Panc1 (cell line): ENCODE measurements at regions not wholly inside any gene's neighbourhood (a gene's known extent, or its start where the extent isn't known, plus 50 kb on each side); places are given as distances from the start of the nearest gene placed in this dataset.
"Not testable (repeated sequence)": the region's sequence is repeated elsewhere in the genome, so short reads cannot be mapped to it uniquely, and the experiment has no call there.

Source experiments
- ATAC-seq: fragments of 200-7000 bp; cut with Tn5 transposase; 2 replicates; pipeline ENCODE4 v1.9.1; 2020; ENCODE audit warnings: mild to moderate bottlenecking, moderate library complexity
- BruUV-seq: library from RNA; stranded (reverse); fragments of 400-500 nt; replicated peaks from 2 replicates; lab custom pipeline; 2021; lab: Mats Ljungman, UMichigan
- CTCF ChIA-PET: fragments of 300-600 bp; sonication (Branson Sonifier 250); formaldehyde crosslinking; loops from one replicate; lab custom pipeline; 2022; ENCODE audit warnings: antibody characterized with exemption; lab: Charles Lee
- POLR2A ChIA-PET: fragments of 300-600 bp; sonication (Branson Sonifier 250); formaldehyde crosslinking; loops from one replicate; lab custom pipeline; 2022; ENCODE audit warnings: antibody characterized with exemption; lab: Charles Lee
- DNase-seq: peaks from one replicate; pipeline ENCODE4 v3.0.0-alpha.2; 2010; ENCODE audit warnings: low read depth, low spot score
- H3K27ac ChIP-seq: 2 replicates; pipeline ENCODE4 v1.5.1; 2011; ENCODE audit warnings: mild to moderate bottlenecking, low read length, inconsistent platforms
- H3K27me3 ChIP-seq: fragments of 200-500 bp; sonication (Bioruptor generic); 2 replicates; pipeline ENCODE4 v1.6.0; 2014; ENCODE audit warnings: low read length, inconsistent platforms; ENCODE audit not compliant: control insufficient read depth, insufficient read depth
- H3K36me3 ChIP-seq: fragments of 200-500 bp; sonication (Bioruptor generic); 2 replicates; pipeline ENCODE4 v1.5.1; 2014; ENCODE audit warnings: inconsistent platforms, mild to moderate bottlenecking, low read length, moderate library complexity; ENCODE audit not compliant: control insufficient read depth, insufficient read depth
- H3K4me1 ChIP-seq: 2 replicates; pipeline ENCODE4 v1.5.1; 2011; ENCODE audit warnings: inconsistent platforms, mild to moderate bottlenecking, low read length, moderate library complexity; ENCODE audit not compliant: control insufficient read depth, insufficient read depth
- H3K4me3 ChIP-seq, 2 experiments: 2 replicates each; pipeline ENCODE4 v1.5.1; 2011 to 2012; ENCODE audit warnings: low read depth in 2 of 2, low read length in 2 of 2, mild to moderate bottlenecking in 2 of 2, inconsistent platforms in 1 of 2, moderate library complexity in 1 of 2
- H3K9me3 ChIP-seq: fragments of 200-500 bp; sonication (Bioruptor generic); 2 replicates; pipeline ENCODE4 v1.5.1; 2014; ENCODE audit warnings: low read depth, mild to moderate bottlenecking, inconsistent platforms, low read length, moderate library complexity; ENCODE audit not compliant: control insufficient read depth, insufficient read depth
- POLR2AphosphoS5 ChIP-seq: IDR thresholded peaks from 2 replicates; pipeline ENCODE4 v1.6.1; 2012; ENCODE audit warnings: mild to moderate bottlenecking, low read depth, low read length, moderate library complexity
- SIN3A ChIP-seq: IDR thresholded peaks from 2 replicates; pipeline ENCODE4 v1.6.1; 2012; ENCODE audit warnings: low read depth, mild to moderate bottlenecking, low read length, moderate library complexity, borderline replicate concordance; ENCODE audit not compliant: insufficient read depth
- TCF7L2 ChIP-seq: IDR thresholded peaks from 2 replicates; pipeline ENCODE4 v1.6.1; 2011; ENCODE audit warnings: mild to moderate bottlenecking, low read depth, low read length, inconsistent platforms
- in situ Hi-C: cut with HindIII; loops from 2 replicates; pipeline ENCODE4 v1.10.0; 2016; ENCODE audit warnings: low sequenced_read_pairs, low pct_unique_long_range_greater_than_20kb
- intact Hi-C: fragments of 100-400 bp; cut with micrococcal nuclease; formaldehyde crosslinking; loops from one replicate; pipeline ENCODE4 v1.10.0; 2022; ENCODE audit not compliant: unreplicated experiment
- TF ChIP-seq, protein P1 (sequence below), 2 experiments: IDR thresholded peaks; 2 replicates each; pipeline ENCODE4 v1.6.1; 2011 to 2012; ENCODE audit warnings: low read depth in 2 of 2, control low read depth in 1 of 2, low read length in 1 of 2, mild to moderate bottlenecking in 1 of 2, moderate library complexity in 1 of 2; ENCODE audit not compliant: insufficient read depth in 1 of 2
- TF ChIP-seq, protein P2 (sequence below): fragments of 450-650 bp; IDR thresholded peaks from 2 replicates; pipeline ENCODE4 v1.5.1; 2017; ENCODE audit warnings: mild to moderate bottlenecking

DNA sequence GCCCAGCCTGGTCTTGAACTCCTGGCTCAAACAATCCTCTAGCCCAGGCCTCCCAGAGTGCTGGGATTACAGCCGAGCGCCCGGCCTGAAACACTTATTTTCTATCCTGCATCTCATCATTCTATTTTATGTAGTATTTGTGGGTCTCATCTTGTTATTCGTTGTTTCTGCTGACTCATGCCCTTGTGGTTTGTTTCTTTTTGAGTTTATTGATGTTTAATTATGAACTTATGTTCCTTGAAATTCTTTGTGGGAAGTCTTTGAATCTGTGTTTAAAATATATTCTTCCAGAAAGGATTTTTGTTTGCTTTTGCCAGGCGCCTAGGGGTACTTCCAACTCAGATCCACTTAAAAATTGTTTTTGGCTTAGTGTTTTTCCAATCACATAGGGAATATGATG lies 78.3 kb upstream of the C15orf39 start:
- DNase-seq, result no peak
- H3K4me1 ChIP-seq, result peaks cover 9% of the 10 kb centered on the region
- H3K9me3 ChIP-seq, result no peaks in the 10 kb centered on the region
- BruUV-seq, result no TSS peak
- intact Hi-C loops (no loop called here), in situ Hi-C loops (no loop called here)
- CTCF ChIA-PET, result interaction anchor here (0.6 kb wide), 1 partner anchor 94 kb away, joined by 3 read pairs; no protein-coding TSS in a partner anchor
- no peak overlapping the region for H3K4me3 ChIP-seq
- ATAC-seq, result no peak
- no peaks in the 10 kb centered on the region for H3K27me3 ChIP-seq
- TF ChIP-seq SIN3A (no peak), POLR2AphosphoS5 (no peak), TCF7L2 (no peak)
- TF ChIP-seq, protein P1, sequence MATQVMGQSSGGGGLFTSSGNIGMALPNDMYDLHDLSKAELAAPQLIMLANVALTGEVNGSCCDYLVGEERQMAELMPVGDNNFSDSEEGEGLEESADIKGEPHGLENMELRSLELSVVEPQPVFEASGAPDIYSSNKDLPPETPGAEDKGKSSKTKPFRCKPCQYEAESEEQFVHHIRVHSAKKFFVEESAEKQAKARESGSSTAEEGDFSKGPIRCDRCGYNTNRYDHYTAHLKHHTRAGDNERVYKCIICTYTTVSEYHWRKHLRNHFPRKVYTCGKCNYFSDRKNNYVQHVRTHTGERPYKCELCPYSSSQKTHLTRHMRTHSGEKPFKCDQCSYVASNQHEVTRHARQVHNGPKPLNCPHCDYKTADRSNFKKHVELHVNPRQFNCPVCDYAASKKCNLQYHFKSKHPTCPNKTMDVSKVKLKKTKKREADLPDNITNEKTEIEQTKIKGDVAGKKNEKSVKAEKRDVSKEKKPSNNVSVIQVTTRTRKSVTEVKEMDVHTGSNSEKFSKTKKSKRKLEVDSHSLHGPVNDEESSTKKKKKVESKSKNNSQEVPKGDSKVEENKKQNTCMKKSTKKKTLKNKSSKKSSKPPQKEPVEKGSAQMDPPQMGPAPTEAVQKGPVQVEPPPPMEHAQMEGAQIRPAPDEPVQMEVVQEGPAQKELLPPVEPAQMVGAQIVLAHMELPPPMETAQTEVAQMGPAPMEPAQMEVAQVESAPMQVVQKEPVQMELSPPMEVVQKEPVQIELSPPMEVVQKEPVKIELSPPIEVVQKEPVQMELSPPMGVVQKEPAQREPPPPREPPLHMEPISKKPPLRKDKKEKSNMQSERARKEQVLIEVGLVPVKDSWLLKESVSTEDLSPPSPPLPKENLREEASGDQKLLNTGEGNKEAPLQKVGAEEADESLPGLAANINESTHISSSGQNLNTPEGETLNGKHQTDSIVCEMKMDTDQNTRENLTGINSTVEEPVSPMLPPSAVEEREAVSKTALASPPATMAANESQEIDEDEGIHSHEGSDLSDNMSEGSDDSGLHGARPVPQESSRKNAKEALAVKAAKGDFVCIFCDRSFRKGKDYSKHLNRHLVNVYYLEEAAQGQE (IDR thresholded peaks at IDR 0.05; ENCODE audit: insufficient read depth in 1 of 2, low read depth in 2 of 2, low read length in 1 of 2), result no peak
- TF ChIP-seq, protein P2, sequence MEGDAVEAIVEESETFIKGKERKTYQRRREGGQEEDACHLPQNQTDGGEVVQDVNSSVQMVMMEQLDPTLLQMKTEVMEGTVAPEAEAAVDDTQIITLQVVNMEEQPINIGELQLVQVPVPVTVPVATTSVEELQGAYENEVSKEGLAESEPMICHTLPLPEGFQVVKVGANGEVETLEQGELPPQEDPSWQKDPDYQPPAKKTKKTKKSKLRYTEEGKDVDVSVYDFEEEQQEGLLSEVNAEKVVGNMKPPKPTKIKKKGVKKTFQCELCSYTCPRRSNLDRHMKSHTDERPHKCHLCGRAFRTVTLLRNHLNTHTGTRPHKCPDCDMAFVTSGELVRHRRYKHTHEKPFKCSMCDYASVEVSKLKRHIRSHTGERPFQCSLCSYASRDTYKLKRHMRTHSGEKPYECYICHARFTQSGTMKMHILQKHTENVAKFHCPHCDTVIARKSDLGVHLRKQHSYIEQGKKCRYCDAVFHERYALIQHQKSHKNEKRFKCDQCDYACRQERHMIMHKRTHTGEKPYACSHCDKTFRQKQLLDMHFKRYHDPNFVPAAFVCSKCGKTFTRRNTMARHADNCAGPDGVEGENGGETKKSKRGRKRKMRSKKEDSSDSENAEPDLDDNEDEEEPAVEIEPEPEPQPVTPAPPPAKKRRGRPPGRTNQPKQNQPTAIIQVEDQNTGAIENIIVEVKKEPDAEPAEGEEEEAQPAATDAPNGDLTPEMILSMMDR, result no peak
- H3K27ac ChIP-seq, result no peak overlapping the region
- H3K36me3 ChIP-seq, result no peaks in the 10 kb centered on the region
- POLR2A ChIA-PET, result interaction anchor here (0.6 to 0.8 kb wide), 3 partner anchors 34 to 792 kb away, joined by 3 to 5 read pairs (median 4); no protein-coding TSS in a partner anchor

DNA sequence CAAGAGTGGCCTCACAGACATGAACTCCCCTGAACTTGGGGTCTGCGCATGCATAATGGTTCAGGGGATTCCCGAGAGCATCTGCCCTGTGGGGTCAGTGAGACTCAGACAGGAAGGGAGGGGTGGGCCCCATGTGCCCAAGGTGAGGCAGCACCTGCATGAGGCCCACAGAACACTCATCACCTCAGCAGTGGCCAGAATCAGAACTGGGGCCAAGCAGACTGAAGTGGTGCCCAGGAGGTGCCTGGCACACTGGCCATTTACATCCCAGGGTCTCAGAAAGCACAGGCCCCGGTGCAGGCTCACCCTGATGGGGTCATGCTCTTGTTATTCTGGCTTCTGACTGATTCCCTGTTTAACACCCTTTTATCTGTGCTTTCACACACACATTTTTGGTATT lies 77.4 kb upstream of the C15orf39 start:
- H3K36me3 ChIP-seq, H3K4me3 ChIP-seq, DNase-seq, H3K4me1 ChIP-seq, H3K27me3 ChIP-seq, H3K27ac ChIP-seq, in situ Hi-C loops, POLR2A ChIA-PET, BruUV-seq, H3K9me3 ChIP-seq, ATAC-seq, intact Hi-C loops: not testable (repeated sequence)
- CTCF ChIA-PET, result interaction anchor here (0.6 kb wide), 1 partner anchor 95 kb away, joined by 3 read pairs; no protein-coding TSS in a partner anchor

DNA sequence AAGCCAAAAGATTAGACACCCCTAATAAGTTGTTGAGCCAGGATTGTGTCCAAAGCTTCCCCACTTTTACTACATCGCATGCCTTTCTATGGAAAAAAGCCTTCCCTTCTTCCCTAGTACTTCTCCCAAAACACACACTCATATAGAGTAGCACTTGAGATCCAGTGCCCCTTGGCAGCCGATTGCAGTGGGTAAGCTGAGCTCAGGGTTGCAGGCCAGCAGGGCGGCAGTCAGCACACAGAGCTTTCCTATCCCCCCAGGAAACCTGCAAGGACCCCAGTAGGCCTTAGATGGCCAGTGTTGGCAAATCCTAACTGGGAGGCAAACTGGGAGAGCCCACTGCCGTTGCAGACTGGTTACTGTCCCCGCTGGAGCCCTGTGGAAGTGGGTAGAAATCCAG lies 75.7 kb upstream of the C15orf39 start:
- DNase-seq, result no peak
- Histone ChIP-seq H3K4me1 (peaks cover 9% of the 10 kb centered on the region), H3K36me3 (no peaks in the 10 kb centered on the region), H3K27me3 (no peaks in the 10 kb centered on the region), H3K27ac (no peak overlapping the region), H3K4me3 (no peak overlapping the region), H3K9me3 (no peaks in the 10 kb centered on the region)
- 0 out of 2 replicates have a peak, but pooled peaks have one; percentile 28 for ATAC-seq
- TF ChIP-seq, protein P1 (IDR thresholded peaks at IDR 0.05; ENCODE audit: insufficient read depth in 1 of 2, low read depth in 2 of 2, low read length in 1 of 2), result no peak
- TF ChIP-seq TCF7L2, result no peak
- no peak for TF ChIP-seq SIN3A
- no peak for TF ChIP-seq POLR2AphosphoS5
- BruUV-seq, result no TSS peak
- in situ Hi-C loops (no loop called here), intact Hi-C loops (no loop called here)
- POLR2A ChIA-PET, result no interaction called here
- CTCF ChIA-PET, result interaction anchor here (0.7 kb wide), 1 partner anchor 30 kb away, joined by 4 read pairs; no protein-coding TSS in a partner anchor
